Kidney epithelial cell (primary cell): ENCODE measurements at regions not wholly inside any gene's neighbourhood (a gene's known extent, or its start where the extent isn't known, plus 50 kb on each side); places are given as distances from the start of the nearest gene placed in this dataset.

Source experiments
- DNase-seq: peaks from one replicate; pipeline ENCODE4 v3.0.0-alpha.2; 2010; ENCODE audit warnings: low read depth
- H3K27me3 ChIP-seq: 2 replicates; pipeline ENCODE4 v1.6.0; 2011; ENCODE audit warnings: low read length; ENCODE audit not compliant: control insufficient read depth, insufficient read depth
- H3K36me3 ChIP-seq: 2 replicates; pipeline ENCODE4 v1.5.1; 2011; ENCODE audit warnings: low read length; ENCODE audit not compliant: control insufficient read depth, insufficient read depth
- H3K4me3 ChIP-seq: 2 replicates; pipeline ENCODE4 v1.5.1; 2011; ENCODE audit warnings: low read depth, mild to moderate bottlenecking, control low read depth, low read length
- TF ChIP-seq, protein P1 (sequence below): IDR thresholded peaks from 2 replicates; pipeline ENCODE4 v1.5.1; 2011; ENCODE audit warnings: mild to moderate bottlenecking, moderate library complexity, low read length, control low read depth, inconsistent platforms; ENCODE audit not compliant: insufficient read depth, poor library complexity, severe bottlenecking

- TF ChIP-seq, protein P1, sequence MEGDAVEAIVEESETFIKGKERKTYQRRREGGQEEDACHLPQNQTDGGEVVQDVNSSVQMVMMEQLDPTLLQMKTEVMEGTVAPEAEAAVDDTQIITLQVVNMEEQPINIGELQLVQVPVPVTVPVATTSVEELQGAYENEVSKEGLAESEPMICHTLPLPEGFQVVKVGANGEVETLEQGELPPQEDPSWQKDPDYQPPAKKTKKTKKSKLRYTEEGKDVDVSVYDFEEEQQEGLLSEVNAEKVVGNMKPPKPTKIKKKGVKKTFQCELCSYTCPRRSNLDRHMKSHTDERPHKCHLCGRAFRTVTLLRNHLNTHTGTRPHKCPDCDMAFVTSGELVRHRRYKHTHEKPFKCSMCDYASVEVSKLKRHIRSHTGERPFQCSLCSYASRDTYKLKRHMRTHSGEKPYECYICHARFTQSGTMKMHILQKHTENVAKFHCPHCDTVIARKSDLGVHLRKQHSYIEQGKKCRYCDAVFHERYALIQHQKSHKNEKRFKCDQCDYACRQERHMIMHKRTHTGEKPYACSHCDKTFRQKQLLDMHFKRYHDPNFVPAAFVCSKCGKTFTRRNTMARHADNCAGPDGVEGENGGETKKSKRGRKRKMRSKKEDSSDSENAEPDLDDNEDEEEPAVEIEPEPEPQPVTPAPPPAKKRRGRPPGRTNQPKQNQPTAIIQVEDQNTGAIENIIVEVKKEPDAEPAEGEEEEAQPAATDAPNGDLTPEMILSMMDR, result no peak
- DNase-seq, result peak; percentile 31
- Histone ChIP-seq H3K27me3 (no peaks in the 10 kb centered on the region), H3K4me3 (no peak overlapping the region), H3K36me3 (no peaks in the 10 kb centered on the region)
These were observed 51.3 kb upstream of the LARGE1 start for GRCh38 chr22:33971561-33971961.

DNA sequence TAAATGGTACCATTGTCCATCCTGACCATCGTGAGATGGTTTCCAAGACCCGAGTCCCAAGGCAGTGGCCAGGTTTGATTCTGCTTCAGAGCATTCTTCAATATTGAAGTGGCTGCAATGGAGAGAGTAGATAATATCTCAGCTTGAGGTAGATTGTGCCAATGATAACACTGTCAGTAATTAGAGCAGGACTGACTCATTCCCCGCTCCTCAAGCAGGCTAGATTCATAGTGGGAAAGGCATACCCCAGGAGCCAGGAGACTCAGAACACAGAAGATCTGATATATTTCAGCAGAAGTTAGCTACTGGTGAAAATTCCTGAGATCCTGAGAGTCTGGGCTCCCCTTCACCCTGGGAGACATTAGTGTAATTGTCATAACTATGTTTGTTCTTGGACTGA is 55.6 kb upstream of the LARGE1 start:
- no peak overlapping the region for H3K4me3 ChIP-seq
- peak; percentile 10 for DNase-seq
- H3K27me3 ChIP-seq, result no peaks in the 10 kb centered on the region
- no peaks in the 10 kb centered on the region for H3K36me3 ChIP-seq
- TF ChIP-seq, protein P1, result no peak

GRCh38 chr22:33983558-33983957 is 63.3 kb upstream of the LARGE1 start:
- DNase-seq, result no peak
- Histone ChIP-seq H3K4me3 (no peak overlapping the region), H3K27me3 (no peaks in the 10 kb centered on the region), H3K36me3 (no peaks in the 10 kb centered on the region)
- TF ChIP-seq, protein P1, result no peak

DNA sequence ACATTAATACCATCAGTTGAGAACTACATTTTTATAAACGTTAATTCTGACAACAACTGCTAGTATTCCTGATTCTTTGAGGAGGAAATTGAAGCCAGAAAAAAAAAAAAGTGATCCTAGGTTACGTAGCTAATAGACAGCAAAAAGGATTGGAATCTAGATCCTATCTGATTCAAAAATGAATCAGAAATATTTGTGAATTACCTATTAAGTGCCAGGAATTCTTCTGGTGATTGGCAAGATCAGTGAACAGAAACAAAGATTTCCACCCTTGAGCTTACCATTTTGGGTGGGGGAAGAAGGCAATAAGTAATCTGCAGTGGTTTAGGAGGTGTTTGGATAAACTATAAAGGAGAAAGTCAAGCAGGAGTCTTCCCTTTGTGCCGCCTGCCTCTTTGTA is 63.9 kb upstream of the LARGE1 start:
- H3K36me3 ChIP-seq, result no peaks in the 10 kb centered on the region
- DNase-seq, result no peak
- no peaks in the 10 kb centered on the region for H3K27me3 ChIP-seq
- TF ChIP-seq, protein P1, result no peak
- H3K4me3 ChIP-seq, result no peak overlapping the region

DNA sequence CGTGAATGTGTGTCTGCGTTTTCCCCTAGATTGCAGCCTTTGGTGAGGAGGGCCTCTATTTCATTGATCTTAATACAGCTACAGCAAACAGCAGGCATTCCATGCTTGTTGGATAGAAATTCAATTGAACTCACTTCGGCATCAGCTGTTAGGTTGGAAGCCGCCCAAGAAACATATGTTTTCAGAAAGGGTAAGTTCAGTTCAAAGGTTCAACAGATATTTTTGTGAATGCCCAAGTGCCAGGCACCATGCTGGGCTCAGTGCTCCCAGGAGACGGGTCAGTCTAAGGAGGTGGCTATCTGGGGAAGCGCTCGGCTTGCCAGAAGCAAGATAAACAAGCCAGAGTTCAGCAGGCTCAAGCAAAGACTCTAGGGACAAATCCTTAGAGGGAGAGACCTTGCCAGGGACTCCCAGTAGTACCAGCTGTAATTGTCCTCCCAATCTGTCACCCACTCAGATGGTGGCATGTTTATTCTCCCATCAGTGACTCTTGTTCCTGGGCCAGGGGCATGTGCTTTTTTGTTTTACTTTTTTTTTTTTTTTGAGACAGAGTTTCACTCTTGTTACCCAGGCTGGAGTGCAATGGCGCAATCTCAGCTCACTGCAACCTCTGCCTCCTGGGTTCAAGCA is 64.5 kb upstream of the LARGE1 start:
- Histone ChIP-seq H3K27me3 (no peaks in the 10 kb centered on the region), H3K4me3 (no peak overlapping the region), H3K36me3 (no peaks in the 10 kb centered on the region)
- TF ChIP-seq, protein P1, result no peak
- DNase-seq, result no peak

DNA sequence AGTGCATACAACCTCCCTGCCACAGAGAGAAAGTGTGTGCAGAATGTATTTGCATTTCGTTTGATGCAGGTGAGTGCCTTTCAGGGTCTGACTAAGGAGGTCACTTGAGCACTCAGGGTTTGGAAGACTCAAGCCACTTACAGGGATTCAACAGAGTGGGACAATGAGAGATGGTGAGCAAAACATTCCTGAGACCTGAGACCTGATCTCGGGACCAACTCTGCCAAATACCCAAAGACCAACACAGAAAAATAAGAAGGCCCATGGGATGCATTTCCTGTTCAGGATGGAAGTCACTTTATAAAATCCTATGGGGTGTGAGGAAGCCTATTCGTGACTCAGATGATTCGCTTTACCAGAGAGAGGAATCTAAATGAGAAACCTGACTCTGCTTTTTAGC is 65.2 kb upstream of the LARGE1 start:
- Histone ChIP-seq H3K4me3 (no peak overlapping the region), H3K27me3 (no peaks in the 10 kb centered on the region), H3K36me3 (no peaks in the 10 kb centered on the region)
- no peak for DNase-seq
- TF ChIP-seq, protein P1, result no peak
